HepG2 (cell line): ENCODE measurements at regions not wholly inside any gene's neighbourhood (a gene's known extent, or its start where the extent isn't known, plus 50 kb on each side); places are given as distances from the start of the nearest gene placed in this dataset.

ENCODE experiments used
- ATAC-seq: fragments of 200-7000 bp; cut with Tn5 transposase; 3 replicates; pipeline ENCODE4 v1.9.1; 2020; ENCODE audit warnings: mild to moderate bottlenecking, moderate library complexity
- BruUV-seq: library from RNA; stranded (reverse); fragments of 400-500 nt; replicated peaks from 2 replicates; lab custom pipeline; 2021; lab: Mats Ljungman, UMichigan
- CTCF ChIA-PET: fragments of 300-600 bp; formaldehyde crosslinking; extraction: SDS; loops from one replicate; lab custom pipeline; 2021; ENCODE audit warnings: low total read pairs, inconsistent platforms, low intra/inter-chr PET ratio; lab: Yijun Ruan, JAX
- POLR2A ChIA-PET: fragments of 350-600 bp; sonication (Branson Sonifier 250); formaldehyde crosslinking; loops from one replicate; lab custom pipeline; 2020; ENCODE audit warnings: antibody characterized with exemption, inconsistent platforms; lab: Yijun Ruan, JAX
- DNase-seq: peaks from one replicate; pipeline ENCODE4 v3.0.0-alpha.2; 2015; ENCODE audit warnings: low spot score
- FAIRE-seq: peaks from 3 replicates; lab custom pipeline; 2011; peaks lifted over from hg19 to GRCh38; lab: Jason Lieb, UNC
- H2AFZ ChIP-seq: one replicate; pipeline ENCODE4 v1.6.1; 2011; ENCODE audit warnings: low read length, inconsistent platforms
- H3K27ac ChIP-seq: fragments of 300-600 bp; 3 replicates; pipeline ENCODE4 v1.8.0; 2011; ENCODE audit warnings: mixed run types, mild to moderate bottlenecking, mixed read lengths, low read length, inconsistent platforms; ENCODE audit not compliant: insufficient read depth; ENCODE audit errors: extremely low read length
- H3K27me3 ChIP-seq, 2 experiments: fragments of 200-600 bp in 1 of 2; 2 replicates in 1 of 2; 3 replicates in 1 of 2; pipeline versions ENCODE4 v1.6.0 to v1.8.0; 2011; ENCODE audit warnings: low read length in 2 of 2, mild to moderate bottlenecking in 2 of 2, moderate library complexity in 2 of 2, inconsistent platforms in 1 of 2; ENCODE audit not compliant: insufficient read depth in 2 of 2, control insufficient read depth in 1 of 2
- H3K36me3 ChIP-seq, 2 experiments: fragments of 200-600 bp in 1 of 2; replicated peaks in 1 of 2; 2 replicates in 1 of 2; 3 replicates in 1 of 2; pipeline versions ENCODE4 v1.5.1 to v1.8.0; 2011; ENCODE audit warnings: low read length in 2 of 2, inconsistent platforms in 1 of 2; ENCODE audit not compliant: insufficient read depth in 2 of 2, control insufficient read depth in 1 of 2
- H3K4me1 ChIP-seq: 2 replicates; pipeline ENCODE4 v1.5.1; 2012; ENCODE audit warnings: low read length, inconsistent platforms; ENCODE audit not compliant: insufficient read depth
- H3K4me2 ChIP-seq: 2 replicates; pipeline ENCODE4 v1.6.0; 2011; ENCODE audit warnings: low read depth, low read length, inconsistent platforms
- H3K4me3 ChIP-seq, 3 experiments: fragments of 200-600 bp in 1 of 3; sonication (generic), shearing (Covaris generic) in 1 of 3; replicated peaks in 1 of 3; 2 replicates each; pipeline ENCODE4 v1.5.1; 2011 to 2016; ENCODE audit warnings: low read length in 3 of 3, inconsistent platforms in 2 of 3, low read depth in 2 of 3, mild to moderate bottlenecking in 2 of 3, control low read depth in 1 of 3, mixed read lengths in 1 of 3; ENCODE audit not compliant: insufficient read depth in 1 of 3
- H3K79me2 ChIP-seq: one replicate; pipeline ENCODE4 v1.6.1; 2011; ENCODE audit warnings: low read length, inconsistent platforms; ENCODE audit not compliant: insufficient read depth
- H3K9ac ChIP-seq: 2 replicates; pipeline ENCODE4 v1.6.0; 2011; ENCODE audit warnings: mild to moderate bottlenecking, low read depth, low read length, inconsistent platforms; ENCODE audit not compliant: insufficient read depth
- H3K9me3 ChIP-seq: 2 replicates; pipeline ENCODE4 v1.5.1; 2012; ENCODE audit warnings: mild to moderate bottlenecking, low read length
- H4K20me1 ChIP-seq: 2 replicates; pipeline ENCODE4 v1.6.0; 2011; ENCODE audit warnings: inconsistent platforms, mild to moderate bottlenecking, low read length, moderate library complexity; ENCODE audit not compliant: insufficient read depth
- CREBL2 ChIP-seq: sonication (generic); formaldehyde crosslinking; IDR thresholded peaks from 2 replicates; pipeline ENCODE4 v1.8.1; 2023; ENCODE audit warnings: missing genetic modification reagents, mild to moderate bottlenecking, borderline replicate concordance
- DZIP1 ChIP-seq: sonication (generic); formaldehyde crosslinking; IDR thresholded peaks from 2 replicates; pipeline ENCODE4 v1.5.0; 2020; ENCODE audit warnings: mild to moderate bottlenecking, missing genetic modification reagents
- EHMT2 ChIP-seq: fragments of 200-600 bp; sonication (generic); IDR thresholded peaks from 2 replicates; pipeline ENCODE4 v1.7.0; 2017; ENCODE audit warnings: antibody characterized with exemption, low read depth, low read length, borderline replicate concordance
- ETS1 ChIP-seq: sonication (generic); formaldehyde crosslinking; IDR thresholded peaks from 2 replicates; pipeline ENCODE4 v1.4.0; 2020; ENCODE audit warnings: missing genetic modification reagents
- FLYWCH1 ChIP-seq: sonication (generic); formaldehyde crosslinking; IDR thresholded peaks from 2 replicates; pipeline ENCODE4 v1.8.1; 2023; ENCODE audit warnings: mild to moderate bottlenecking, missing genetic modification reagents
- GFI1 ChIP-seq: sonication (generic); formaldehyde crosslinking; IDR thresholded peaks from 2 replicates; pipeline ENCODE4 v1.5.0; 2020; ENCODE audit warnings: missing genetic modification reagents, mild to moderate bottlenecking, borderline replicate concordance
- GLMP ChIP-seq: sonication (generic); formaldehyde crosslinking; IDR thresholded peaks from 2 replicates; pipeline ENCODE4 v1.9.0; 2021; ENCODE audit warnings: missing genetic modification reagents, mild to moderate bottlenecking, borderline replicate concordance
- PITX1 ChIP-seq: sonication (generic); formaldehyde crosslinking; IDR thresholded peaks from 2 replicates; pipeline ENCODE4 v1.5.1; 2020; ENCODE audit warnings: mild to moderate bottlenecking, missing genetic modification reagents
- RAD51 ChIP-seq: fragments of 450-650 bp; IDR thresholded peaks from 2 replicates; pipeline ENCODE4 v1.6.1; 2016; ENCODE audit warnings: borderline replicate concordance
- SOX5 ChIP-seq: IDR thresholded peaks from 2 replicates; pipeline ENCODE4 v1.6.1; 2016; ENCODE audit warnings: borderline replicate concordance
- SSRP1 ChIP-seq: IDR thresholded peaks from 2 replicates; pipeline ENCODE4 v1.6.1; 2016; ENCODE audit warnings: control low read depth
- TCF12 ChIP-seq, 2 experiments: fragments of 450-650 bp in 1 of 2; sonication (generic) in 1 of 2; formaldehyde crosslinking in 1 of 2; IDR thresholded peaks; 2 replicates each; pipeline versions ENCODE4 v1.6.1 to v1.8.0; 2017 to 2022; ENCODE audit warnings: antibody characterized with exemption in 1 of 2, mild to moderate bottlenecking in 1 of 2, missing genetic modification reagents in 1 of 2, moderate library complexity in 1 of 2
- TCF7 ChIP-seq: sonication (generic); IDR thresholded peaks from 2 replicates; pipeline ENCODE4 v1.6.1; 2016; ENCODE audit warnings: antibody characterized with exemption, low read depth
- TEAD2 ChIP-seq: sonication (generic); formaldehyde crosslinking; IDR thresholded peaks from 2 replicates; pipeline ENCODE4 v1.9.0; 2021; ENCODE audit warnings: missing genetic modification reagents
- ZKSCAN5 ChIP-seq: sonication (generic); formaldehyde crosslinking; IDR thresholded peaks from 2 replicates; pipeline ENCODE4 v1.5.1; 2020; ENCODE audit warnings: mild to moderate bottlenecking, missing genetic modification reagents
- ZNF382 ChIP-seq: sonication (generic); formaldehyde crosslinking; IDR thresholded peaks from 2 replicates; pipeline ENCODE4 v1.5.0; 2020; ENCODE audit warnings: missing genetic modification reagents, mild to moderate bottlenecking, borderline replicate concordance
- ZNF605 ChIP-seq: sonication (generic); formaldehyde crosslinking; IDR thresholded peaks from 2 replicates; pipeline ENCODE4 v1.8.0; 2022; ENCODE audit warnings: mild to moderate bottlenecking, missing genetic modification reagents
- ZNF607 ChIP-seq: sonication (generic); formaldehyde crosslinking; IDR thresholded peaks from 2 replicates; pipeline ENCODE4 v1.5.1; 2020; ENCODE audit warnings: missing genetic modification reagents, mild to moderate bottlenecking, borderline replicate concordance
- ZSCAN20 ChIP-seq: sonication (generic); formaldehyde crosslinking; IDR thresholded peaks from 2 replicates; pipeline ENCODE4 v1.4.0; 2020; ENCODE audit warnings: missing genetic modification reagents, mild to moderate bottlenecking, borderline replicate concordance
- WGBS: methylation state at CpG from one replicate; pipeline ENCODE4 v1.1.6; 2017; ENCODE audit warnings: low lambda C conversion rate; 5-methylcytosine and 5-hydroxymethylcytosine counted together
- in situ Hi-C: cut with HindIII; loops from 2 replicates; pipeline ENCODE4 v1.10.0; 2017; ENCODE audit warnings: low pct_unique_long_range_greater_than_20kb; ENCODE audit not compliant: extremely low pct_ligation_motif_present
- intact Hi-C: fragments of 100-400 bp; cut with micrococcal nuclease; formaldehyde crosslinking; loops from one replicate; pipeline ENCODE4 v1.10.0; 2022; ENCODE audit not compliant: unreplicated experiment

GRCh38 chrX:140298960-140299825 is 205.7 kb downstream of the SOX3 start:
- H3K4me2 ChIP-seq = no peak overlapping the region
- DNase-seq (no peak), ATAC-seq (no peak)
- H3K79me2 ChIP-seq = no peaks in the 10 kb centered on the region
- in situ Hi-C loops = no loop called here
- no peaks in the 10 kb centered on the region for H3K9me3 ChIP-seq
- POLR2A ChIA-PET = no interaction called here
- no peak overlapping the region for H3K27ac ChIP-seq
- H3K4me3 ChIP-seq = no peak overlapping the region
- no peak for TF ChIP-seq TCF7
- TF ChIP-seq ZNF607 (CRISPR knock-in tag) = no peak
- TF ChIP-seq ZKSCAN5 (CRISPR knock-in tag) = no peak
- TF ChIP-seq GFI1 (CRISPR knock-in tag) = no peak
- no peak for TF ChIP-seq PITX1 (CRISPR knock-in tag)
- TF ChIP-seq TCF12 (IDR thresholded peaks at IDR 0.05) = no peak
- no peak for TF ChIP-seq TCF12 (CRISPR knock-in tag; IDR thresholded peaks at IDR 0.05)
- TF ChIP-seq RAD51 = no peak
- no peak for TF ChIP-seq ZSCAN20 (CRISPR knock-in tag)
- no peak for TF ChIP-seq CREBL2
- no peak for TF ChIP-seq FLYWCH1
- no peak for TF ChIP-seq ZNF605 (CRISPR knock-in tag)
- no peak for TF ChIP-seq TEAD2 (CRISPR knock-in tag)
- TF ChIP-seq ETS1 (CRISPR knock-in tag) = no peak
- no peak for TF ChIP-seq SOX5 (CRISPR knock-in tag)
- TF ChIP-seq ZNF382 (CRISPR knock-in tag) = no peak
- no peak for TF ChIP-seq DZIP1 (CRISPR knock-in tag)
- no peak for TF ChIP-seq GLMP
- no peak for TF ChIP-seq SSRP1 (CRISPR knock-in tag)
- no peak for TF ChIP-seq EHMT2
- TF ChIP-seq, all 625 proteins: peak for 0
- no peak for FAIRE-seq
- no peaks in the 10 kb centered on the region for H3K27me3 ChIP-seq
- BruUV-seq = no TSS peak
- no peak overlapping the region for H3K9ac ChIP-seq
- no peaks in the 10 kb centered on the region for H3K4me1 ChIP-seq
- 2% methylated on average over 11 of the region's 11 CpGs for WGBS
- intact Hi-C loops = no loop called here
- no peaks in the 10 kb centered on the region for H3K36me3 ChIP-seq
- no peaks in the 10 kb centered on the region for H4K20me1 ChIP-seq
- H2AFZ ChIP-seq = no peak overlapping the region
- CTCF ChIA-PET = no interaction called here
